ENCODE measurements at regions not wholly inside any gene's neighbourhood (a gene's known extent, or its start where the extent isn't known, plus 50 kb on each side); places are given as distances from the start of the nearest gene placed in this dataset.

DNA sequence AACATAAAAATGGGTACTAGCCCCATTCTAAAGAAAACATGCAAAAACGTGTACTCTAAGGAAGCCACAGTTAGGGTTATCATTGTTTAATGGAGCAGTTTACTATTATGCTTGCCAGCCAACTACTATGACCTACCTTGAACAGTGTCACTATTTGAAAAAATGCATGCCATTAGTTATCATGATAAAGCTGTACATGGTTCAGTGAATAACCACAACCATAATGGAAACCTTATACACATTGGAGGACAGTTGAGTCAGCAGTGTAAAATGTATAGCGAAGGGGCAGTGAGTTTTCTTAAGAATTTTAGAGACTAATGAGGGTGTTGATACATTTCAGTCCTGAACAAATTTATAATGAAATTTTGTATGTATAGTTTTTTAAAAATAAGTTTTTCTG is 381.9 kb downstream of the GRXCR1 start:
- TF ChIP-seq EZH2phosphoT487 (IDR thresholded peaks at IDR 0.05; ENCODE audit: low read length) (no peak), EZH2 (optimal IDR thresholded peaks at IDR 0.05; ENCODE audit: low read depth, low read length) (no peak)
- TF ChIP-seq, protein P1, sequence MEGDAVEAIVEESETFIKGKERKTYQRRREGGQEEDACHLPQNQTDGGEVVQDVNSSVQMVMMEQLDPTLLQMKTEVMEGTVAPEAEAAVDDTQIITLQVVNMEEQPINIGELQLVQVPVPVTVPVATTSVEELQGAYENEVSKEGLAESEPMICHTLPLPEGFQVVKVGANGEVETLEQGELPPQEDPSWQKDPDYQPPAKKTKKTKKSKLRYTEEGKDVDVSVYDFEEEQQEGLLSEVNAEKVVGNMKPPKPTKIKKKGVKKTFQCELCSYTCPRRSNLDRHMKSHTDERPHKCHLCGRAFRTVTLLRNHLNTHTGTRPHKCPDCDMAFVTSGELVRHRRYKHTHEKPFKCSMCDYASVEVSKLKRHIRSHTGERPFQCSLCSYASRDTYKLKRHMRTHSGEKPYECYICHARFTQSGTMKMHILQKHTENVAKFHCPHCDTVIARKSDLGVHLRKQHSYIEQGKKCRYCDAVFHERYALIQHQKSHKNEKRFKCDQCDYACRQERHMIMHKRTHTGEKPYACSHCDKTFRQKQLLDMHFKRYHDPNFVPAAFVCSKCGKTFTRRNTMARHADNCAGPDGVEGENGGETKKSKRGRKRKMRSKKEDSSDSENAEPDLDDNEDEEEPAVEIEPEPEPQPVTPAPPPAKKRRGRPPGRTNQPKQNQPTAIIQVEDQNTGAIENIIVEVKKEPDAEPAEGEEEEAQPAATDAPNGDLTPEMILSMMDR (IDR thresholded peaks at IDR 0.05; ENCODE audit: low read length): no peak

DNA sequence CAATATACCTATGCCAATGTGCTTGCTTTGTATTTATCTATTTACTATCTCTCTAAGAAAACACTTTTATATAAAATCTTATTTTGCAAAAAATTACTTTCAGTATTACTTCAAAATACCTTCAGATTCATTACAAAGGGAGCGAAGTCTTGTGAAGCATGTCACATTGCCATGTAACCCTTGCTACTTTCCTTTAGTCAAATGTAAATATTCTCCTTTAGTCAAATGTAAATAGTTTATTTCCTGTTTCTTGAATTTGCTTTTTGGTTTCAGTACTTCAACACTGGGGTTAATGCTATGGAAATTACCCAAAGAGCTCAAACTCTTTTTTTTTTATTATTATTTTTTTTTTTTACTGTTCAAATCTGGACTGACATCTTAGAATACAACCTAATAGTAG is 383.3 kb downstream of the GRXCR1 start:
- Histone ChIP-seq H3K9me3 (replicated peaks; ENCODE audit: insufficient read depth, low read length) (no peaks in the 10 kb centered on the region), H3K36me3 (replicated peaks; ENCODE audit: insufficient read depth, low read length) (no peaks in the 10 kb centered on the region), H3K27me3 (replicated peaks; ENCODE audit: insufficient read depth, low read length) (no peaks in the 10 kb centered on the region), H3F3A (ENCODE audit: insufficient read depth, low read length) (no peaks in the 10 kb centered on the region), H3K4me1 (ENCODE audit: low read length) (no peaks in the 10 kb centered on the region), H3K9ac (ENCODE audit: low read length) (no peak overlapping the region), H3K79me2 (ENCODE audit: low read length) (no peaks in the 10 kb centered on the region), H4K20me1 (ENCODE audit: insufficient read depth, low read length) (no peaks in the 10 kb centered on the region), H3K4me3 (ENCODE audit: low read length) (no peak overlapping the region), H3K4me2 (ENCODE audit: low read depth, low read length) (no peak overlapping the region), H3K9me2 (replicated peaks; ENCODE audit: insufficient read depth, low read length) (no peaks in the 10 kb centered on the region), H3K27ac (ENCODE audit: low read length) (no peak overlapping the region), H2AFZ (ENCODE audit: low read length) (no peak overlapping the region)
- DNase-seq: no peak
- TF ChIP-seq EZH2phosphoT487 (IDR thresholded peaks at IDR 0.05; ENCODE audit: low read length): no peak
- TF ChIP-seq EZH2 (optimal IDR thresholded peaks at IDR 0.05; ENCODE audit: low read depth, low read length): no peak
- TF ChIP-seq, protein P1 (IDR thresholded peaks at IDR 0.05; ENCODE audit: low read length): no peak

More for the DNA sequence above, 381.9 kb downstream of the GRXCR1 start:
- H3K9me2 ChIP-seq (replicated peaks; ENCODE audit: insufficient read depth, low read length): no peaks in the 10 kb centered on the region
- no peaks in the 10 kb centered on the region for H4K20me1 ChIP-seq (ENCODE audit: insufficient read depth, low read length)
- H3K27ac ChIP-seq (ENCODE audit: low read length): no peak overlapping the region
- H3K79me2 ChIP-seq (ENCODE audit: low read length): no peaks in the 10 kb centered on the region
- no peaks in the 10 kb centered on the region for H3K4me1 ChIP-seq (ENCODE audit: low read length)
- no peak overlapping the region for H3K9ac ChIP-seq (ENCODE audit: low read length)
- no peaks in the 10 kb centered on the region for H3K36me3 ChIP-seq (replicated peaks; ENCODE audit: insufficient read depth, low read length)
- no peaks in the 10 kb centered on the region for H3F3A ChIP-seq (ENCODE audit: insufficient read depth, low read length)
- no peaks in the 10 kb centered on the region for H3K27me3 ChIP-seq (replicated peaks; ENCODE audit: insufficient read depth, low read length)
- no peaks in the 10 kb centered on the region for H3K9me3 ChIP-seq (replicated peaks; ENCODE audit: insufficient read depth, low read length)
- DNase-seq: no peak
- no peak overlapping the region for H3K4me2 ChIP-seq (ENCODE audit: low read depth, low read length)
- H3K4me3 ChIP-seq (ENCODE audit: low read length): no peak overlapping the region
- H2AFZ ChIP-seq (ENCODE audit: low read length): no peak overlapping the region

DNA sequence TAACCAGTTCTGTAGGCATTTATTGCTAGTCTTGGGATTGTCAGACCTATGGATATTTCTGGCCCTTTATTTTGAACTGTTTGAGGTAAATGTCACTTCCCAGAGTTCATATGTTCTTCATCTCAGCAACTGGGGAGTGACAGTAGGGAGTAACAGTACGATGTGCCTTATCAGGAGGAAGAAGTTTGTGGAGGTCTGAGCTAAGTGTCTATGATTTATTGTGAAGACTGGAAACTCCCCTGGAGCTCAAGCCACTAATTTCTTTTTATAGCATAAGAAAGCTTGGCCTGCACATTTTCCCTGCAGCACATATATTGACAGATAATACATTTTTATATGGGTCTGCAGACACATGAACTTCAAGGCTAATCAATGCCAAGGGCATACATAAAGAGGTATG is 383.8 kb downstream of the GRXCR1 start:
- H3F3A ChIP-seq (ENCODE audit: insufficient read depth, low read length): no peaks in the 10 kb centered on the region
- H3K9me2 ChIP-seq (replicated peaks; ENCODE audit: insufficient read depth, low read length): no peaks in the 10 kb centered on the region
- DNase-seq: no peak
- no peaks in the 10 kb centered on the region for H3K36me3 ChIP-seq (replicated peaks; ENCODE audit: insufficient read depth, low read length)
- no peaks in the 10 kb centered on the region for H3K79me2 ChIP-seq (ENCODE audit: low read length)
- no peak overlapping the region for H3K9ac ChIP-seq (ENCODE audit: low read length)
- H3K27ac ChIP-seq (ENCODE audit: low read length): no peak overlapping the region
- H3K9me3 ChIP-seq (replicated peaks; ENCODE audit: insufficient read depth, low read length): no peaks in the 10 kb centered on the region
- H3K27me3 ChIP-seq (replicated peaks; ENCODE audit: insufficient read depth, low read length): no peaks in the 10 kb centered on the region
- H3K4me2 ChIP-seq (ENCODE audit: low read depth, low read length): no peak overlapping the region
- no peaks in the 10 kb centered on the region for H3K4me1 ChIP-seq (ENCODE audit: low read length)
- H2AFZ ChIP-seq (ENCODE audit: low read length): no peak overlapping the region
- TF ChIP-seq, protein P1 (IDR thresholded peaks at IDR 0.05; ENCODE audit: low read length): no peak
- TF ChIP-seq EZH2phosphoT487 (IDR thresholded peaks at IDR 0.05; ENCODE audit: low read length) (no peak), EZH2 (optimal IDR thresholded peaks at IDR 0.05; ENCODE audit: low read depth, low read length) (no peak)
- no peaks in the 10 kb centered on the region for H4K20me1 ChIP-seq (ENCODE audit: insufficient read depth, low read length)
- no peak overlapping the region for H3K4me3 ChIP-seq (ENCODE audit: low read length)

Measured in MM.1S (cell line).